ENCODE measurements at regions not wholly inside any gene's neighbourhood (a gene's known extent, or its start where the extent isn't known, plus 50 kb on each side); places are given as distances from the start of the nearest gene placed in this dataset.
"Not testable (repeated sequence)": the region's sequence is repeated elsewhere in the genome, so short reads cannot be mapped to it uniquely, and the experiment has no call there.

DNA sequence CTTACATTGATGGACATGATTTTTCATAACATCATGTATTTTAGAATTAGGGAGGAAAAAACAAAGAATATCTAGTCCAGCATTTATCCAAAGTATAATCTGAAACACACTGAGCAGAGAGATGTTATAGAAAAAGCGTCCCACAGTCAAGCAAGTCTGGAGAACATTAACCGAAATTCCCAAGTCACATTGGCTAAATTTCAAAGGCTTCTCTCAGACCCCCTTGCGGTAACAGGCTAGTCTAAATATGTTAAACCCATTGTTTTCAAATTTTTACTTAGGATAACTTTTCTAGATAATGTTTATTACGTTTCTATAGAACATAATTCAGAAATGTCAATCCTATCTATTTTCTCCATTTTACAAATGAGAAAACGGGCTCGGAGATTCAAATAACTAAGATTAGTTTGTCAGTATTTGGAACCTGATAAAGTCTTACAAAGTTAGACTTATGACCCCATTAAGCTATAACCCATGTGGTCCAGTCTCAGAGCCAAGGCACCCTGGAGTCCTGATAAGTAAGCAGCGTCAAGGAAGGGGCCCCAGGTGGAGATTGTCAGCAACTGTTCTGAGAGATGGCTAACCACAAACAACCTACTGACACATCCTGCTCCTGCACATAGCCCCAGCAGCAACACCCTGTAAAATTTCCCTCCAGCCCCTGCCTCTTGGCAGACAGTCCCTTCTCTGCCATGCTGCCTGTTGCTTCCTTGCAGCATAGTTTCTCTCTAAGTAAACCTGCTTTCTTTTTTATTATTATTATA lies 220.6 kb upstream of the TMEM260 start (continued):
- TF ChIP-seq TAF1 (IDR thresholded peaks at IDR 0.05; ENCODE audit: borderline replicate concordance, low read depth, low read length) (no peak), MXI1 (IDR thresholded peaks at IDR 0.05; ENCODE audit: low read depth, low read length) (no peak)
- TF ChIP-seq, protein P1, sequence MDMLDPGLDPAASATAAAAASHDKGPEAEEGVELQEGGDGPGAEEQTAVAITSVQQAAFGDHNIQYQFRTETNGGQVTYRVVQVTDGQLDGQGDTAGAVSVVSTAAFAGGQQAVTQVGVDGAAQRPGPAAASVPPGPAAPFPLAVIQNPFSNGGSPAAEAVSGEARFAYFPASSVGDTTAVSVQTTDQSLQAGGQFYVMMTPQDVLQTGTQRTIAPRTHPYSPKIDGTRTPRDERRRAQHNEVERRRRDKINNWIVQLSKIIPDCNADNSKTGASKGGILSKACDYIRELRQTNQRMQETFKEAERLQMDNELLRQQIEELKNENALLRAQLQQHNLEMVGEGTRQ (IDR thresholded peaks at IDR 0.05; ENCODE audit: borderline replicate concordance, low read depth, low read length): no peak

- H4K20me1 ChIP-seq (ENCODE audit: insufficient read depth); H3K4me3 ChIP-seq (ENCODE audit: low read depth in 2 of 2, low read length in 1 of 2); H2AFZ ChIP-seq (ENCODE audit: low read depth); H3K79me2 ChIP-seq (ENCODE audit: insufficient read depth); CTCF ChIA-PET; DNase-seq; H3K36me3 ChIP-seq (replicated peaks in 1 of 2; ENCODE audit: control insufficient read depth in 1 of 2, insufficient read depth in 2 of 2, low read length in 1 of 2); H3K27me3 ChIP-seq (ENCODE audit: insufficient read depth); H3K9me2 ChIP-seq; H3K9me3 ChIP-seq; H3K4me1 ChIP-seq (ENCODE audit: control insufficient read depth in 1 of 2, insufficient read depth in 2 of 2, low read depth in 1 of 2, low read length in 1 of 2); H3F3A ChIP-seq (replicated peaks; ENCODE audit: insufficient read depth); H3K9ac ChIP-seq; POLR2A ChIA-PET; H3K4me2 ChIP-seq; H3K27ac ChIP-seq (ENCODE audit: low read depth in 2 of 2, low read length in 1 of 2): not testable (repeated sequence)
- WGBS (ENCODE audit: low lambda C conversion rate): 3% methylated on average over 1 of the region's 1 CpG
Measured at GRCh38 chr14:56365663-56366062, 213.9 kb upstream of the TMEM260 start.

GRCh38 chr14:56367416-56367815 lies 212.2 kb upstream of the TMEM260 start:
- POLR2A ChIA-PET: no interaction called here
- TF ChIP-seq CTCF (IDR thresholded peaks at IDR 0.05) (no peak), TEAD4 (IDR thresholded peaks at IDR 0.05; ENCODE audit: borderline replicate concordance, insufficient read depth) (no peak), PBX3 (IDR thresholded peaks at IDR 0.05) (no peak), ZBTB33 (IDR thresholded peaks at IDR 0.05; ENCODE audit: borderline replicate concordance, low read depth) (no peak), NFIC (IDR thresholded peaks at IDR 0.05; ENCODE audit: borderline replicate concordance) (no peak), CHD2 (IDR thresholded peaks at IDR 0.05; ENCODE audit: low read length, partially characterized antibody) (no peak), RFX5 (IDR thresholded peaks at IDR 0.05; ENCODE audit: low read length) (no peak), SMC3 (IDR thresholded peaks at IDR 0.05; ENCODE audit: low read depth, low read length) (no peak), GATA2 (CRISPR knock-in tag; IDR thresholded peaks at IDR 0.05) (no peak)
- TF ChIP-seq, protein P2, sequence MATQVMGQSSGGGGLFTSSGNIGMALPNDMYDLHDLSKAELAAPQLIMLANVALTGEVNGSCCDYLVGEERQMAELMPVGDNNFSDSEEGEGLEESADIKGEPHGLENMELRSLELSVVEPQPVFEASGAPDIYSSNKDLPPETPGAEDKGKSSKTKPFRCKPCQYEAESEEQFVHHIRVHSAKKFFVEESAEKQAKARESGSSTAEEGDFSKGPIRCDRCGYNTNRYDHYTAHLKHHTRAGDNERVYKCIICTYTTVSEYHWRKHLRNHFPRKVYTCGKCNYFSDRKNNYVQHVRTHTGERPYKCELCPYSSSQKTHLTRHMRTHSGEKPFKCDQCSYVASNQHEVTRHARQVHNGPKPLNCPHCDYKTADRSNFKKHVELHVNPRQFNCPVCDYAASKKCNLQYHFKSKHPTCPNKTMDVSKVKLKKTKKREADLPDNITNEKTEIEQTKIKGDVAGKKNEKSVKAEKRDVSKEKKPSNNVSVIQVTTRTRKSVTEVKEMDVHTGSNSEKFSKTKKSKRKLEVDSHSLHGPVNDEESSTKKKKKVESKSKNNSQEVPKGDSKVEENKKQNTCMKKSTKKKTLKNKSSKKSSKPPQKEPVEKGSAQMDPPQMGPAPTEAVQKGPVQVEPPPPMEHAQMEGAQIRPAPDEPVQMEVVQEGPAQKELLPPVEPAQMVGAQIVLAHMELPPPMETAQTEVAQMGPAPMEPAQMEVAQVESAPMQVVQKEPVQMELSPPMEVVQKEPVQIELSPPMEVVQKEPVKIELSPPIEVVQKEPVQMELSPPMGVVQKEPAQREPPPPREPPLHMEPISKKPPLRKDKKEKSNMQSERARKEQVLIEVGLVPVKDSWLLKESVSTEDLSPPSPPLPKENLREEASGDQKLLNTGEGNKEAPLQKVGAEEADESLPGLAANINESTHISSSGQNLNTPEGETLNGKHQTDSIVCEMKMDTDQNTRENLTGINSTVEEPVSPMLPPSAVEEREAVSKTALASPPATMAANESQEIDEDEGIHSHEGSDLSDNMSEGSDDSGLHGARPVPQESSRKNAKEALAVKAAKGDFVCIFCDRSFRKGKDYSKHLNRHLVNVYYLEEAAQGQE (IDR thresholded peaks at IDR 0.05; ENCODE audit: low read depth, low read length): no peak

More at GRCh38 chr14:56367416-56367815, 212.2 kb upstream of the TMEM260 start:
- Histone ChIP-seq H3K27me3 (ENCODE audit: insufficient read depth) (no peaks in the 10 kb centered on the region), H3K9ac (no peak overlapping the region), H4K20me1 (ENCODE audit: insufficient read depth) (no peaks in the 10 kb centered on the region), H3K79me2 (ENCODE audit: insufficient read depth) (no peaks in the 10 kb centered on the region), H3K4me3 (ENCODE audit: low read depth in 2 of 2, low read length in 1 of 2) (no peak overlapping the region), H3K36me3 (replicated peaks in 1 of 2; ENCODE audit: control insufficient read depth in 1 of 2, insufficient read depth in 2 of 2, low read length in 1 of 2) (no peaks in the 10 kb centered on the region), H2AFZ (ENCODE audit: low read depth) (no peak overlapping the region), H3K27ac (ENCODE audit: low read depth in 2 of 2, low read length in 1 of 2) (no peak overlapping the region), H3K9me2 (no peaks in the 10 kb centered on the region), H3K9me3 (no peaks in the 10 kb centered on the region), H3K4me2 (no peak overlapping the region), H3K4me1 (ENCODE audit: control insufficient read depth in 1 of 2, insufficient read depth in 2 of 2, low read depth in 1 of 2, low read length in 1 of 2) (no peaks in the 10 kb centered on the region), H3F3A (replicated peaks; ENCODE audit: insufficient read depth) (no peaks in the 10 kb centered on the region)
- no peak for DNase-seq
- CTCF ChIA-PET: no interaction called here
- 0% methylated on average over 2 of the region's 2 CpGs for WGBS (ENCODE audit: low lambda C conversion rate)

Data from SK-N-SH (cell line).